ENCODE measurements at regions not wholly inside any gene's neighbourhood (a gene's known extent, or its start where the extent isn't known, plus 50 kb on each side); places are given as distances from the start of the nearest gene placed in this dataset.

- DNase-seq, result no peak
Observed at GRCh38 chrX:10749113-10749512, 128.7 kb upstream of the MID1 start.

- no peak for DNase-seq
Observed at GRCh38 chrX:10750581-10750980, 130.2 kb upstream of the MID1 start.

DNA sequence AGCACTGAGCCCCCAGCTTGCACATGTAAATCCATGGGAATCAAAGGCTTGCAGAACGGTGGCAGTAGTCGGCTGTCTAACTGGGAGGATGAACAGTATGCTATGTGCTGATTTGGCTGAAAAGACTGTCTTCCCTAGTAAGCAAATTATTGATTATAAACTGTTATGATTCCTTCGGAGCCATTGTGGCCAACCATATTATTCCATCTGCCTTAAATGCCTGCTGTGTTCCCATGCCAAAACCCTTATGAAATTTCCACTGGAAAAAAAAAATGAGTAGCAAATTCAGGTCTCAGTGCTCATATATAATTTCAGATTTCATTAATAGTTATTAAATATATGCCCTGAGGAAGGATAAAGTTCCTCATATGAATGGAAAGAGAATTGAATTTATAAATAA, 132.7 kb upstream of the MID1 start:
- DNase-seq, result no peak

DNA sequence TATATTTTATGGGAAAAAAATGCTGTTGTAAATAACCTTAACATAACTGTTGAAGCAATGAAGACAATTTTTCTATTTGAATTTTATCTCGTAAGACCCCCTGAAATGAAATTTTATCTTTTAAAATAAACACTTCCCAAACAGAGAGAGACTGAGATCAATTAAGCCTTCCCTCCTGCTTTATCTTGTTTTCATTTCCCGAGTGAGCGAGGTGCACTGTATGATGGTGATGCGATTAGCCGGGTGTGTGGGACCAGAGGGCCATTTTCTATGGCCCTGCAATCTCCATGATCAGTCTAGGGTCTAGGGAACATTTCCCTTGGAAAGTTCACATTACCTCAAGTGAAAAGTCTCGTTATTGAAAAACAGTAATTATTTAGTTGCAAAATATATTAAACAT, 134.1 kb upstream of the MID1 start:
- no peak for DNase-seq

GRCh38 chrX:10755439-10756334, 135.3 kb upstream of the MID1 start:
- DNase-seq, result no peak

DNA sequence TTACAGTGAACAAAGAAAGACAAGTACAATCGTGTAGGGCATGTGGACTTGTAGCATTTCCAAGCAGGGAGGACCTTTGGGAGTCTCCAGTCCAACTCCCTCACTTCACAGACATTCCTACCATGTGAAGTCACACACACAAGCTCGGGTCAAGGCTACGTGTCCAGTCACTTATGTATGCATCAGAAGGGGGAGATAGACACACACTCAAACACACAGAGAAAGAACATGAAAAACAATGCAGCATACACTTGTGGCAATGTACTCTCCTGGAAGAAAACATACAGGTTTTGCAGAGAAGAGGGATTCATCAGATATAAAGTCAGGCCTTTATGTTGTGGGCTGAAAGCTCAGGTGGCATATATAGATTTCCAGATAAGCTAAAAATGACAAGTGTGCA, 136.1 kb upstream of the MID1 start:
- DNase-seq, result no peak

- no peak for DNase-seq
Observed at GRCh38 chrX:10759141-10759799, 138.9 kb upstream of the MID1 start.

DNA sequence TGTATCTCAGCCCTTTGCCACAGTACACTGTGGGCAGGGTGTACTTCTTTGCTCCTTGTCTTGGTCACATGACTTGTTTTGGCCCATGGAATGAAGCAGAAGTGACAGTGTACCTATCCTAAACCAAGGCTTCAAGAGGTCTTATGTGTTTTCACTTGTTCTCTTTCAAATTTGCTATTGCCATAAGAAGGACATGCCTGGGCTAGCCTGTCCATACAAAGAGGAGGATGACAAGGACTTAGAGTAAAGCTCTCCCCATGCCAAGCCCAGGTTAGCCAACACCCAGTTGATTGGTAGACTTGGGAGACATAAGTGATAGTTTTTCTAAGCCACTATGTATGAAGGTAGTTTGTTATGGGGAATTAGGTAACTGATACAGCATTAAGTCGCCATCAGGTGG, 141.1 kb upstream of the MID1 start:
- DNase-seq, result no peak

- DNase-seq, result peak; percentile 44 to 81
Observed at GRCh38 chrX:10769195-10769594, 148.8 kb upstream of the MID1 start.

DNA sequence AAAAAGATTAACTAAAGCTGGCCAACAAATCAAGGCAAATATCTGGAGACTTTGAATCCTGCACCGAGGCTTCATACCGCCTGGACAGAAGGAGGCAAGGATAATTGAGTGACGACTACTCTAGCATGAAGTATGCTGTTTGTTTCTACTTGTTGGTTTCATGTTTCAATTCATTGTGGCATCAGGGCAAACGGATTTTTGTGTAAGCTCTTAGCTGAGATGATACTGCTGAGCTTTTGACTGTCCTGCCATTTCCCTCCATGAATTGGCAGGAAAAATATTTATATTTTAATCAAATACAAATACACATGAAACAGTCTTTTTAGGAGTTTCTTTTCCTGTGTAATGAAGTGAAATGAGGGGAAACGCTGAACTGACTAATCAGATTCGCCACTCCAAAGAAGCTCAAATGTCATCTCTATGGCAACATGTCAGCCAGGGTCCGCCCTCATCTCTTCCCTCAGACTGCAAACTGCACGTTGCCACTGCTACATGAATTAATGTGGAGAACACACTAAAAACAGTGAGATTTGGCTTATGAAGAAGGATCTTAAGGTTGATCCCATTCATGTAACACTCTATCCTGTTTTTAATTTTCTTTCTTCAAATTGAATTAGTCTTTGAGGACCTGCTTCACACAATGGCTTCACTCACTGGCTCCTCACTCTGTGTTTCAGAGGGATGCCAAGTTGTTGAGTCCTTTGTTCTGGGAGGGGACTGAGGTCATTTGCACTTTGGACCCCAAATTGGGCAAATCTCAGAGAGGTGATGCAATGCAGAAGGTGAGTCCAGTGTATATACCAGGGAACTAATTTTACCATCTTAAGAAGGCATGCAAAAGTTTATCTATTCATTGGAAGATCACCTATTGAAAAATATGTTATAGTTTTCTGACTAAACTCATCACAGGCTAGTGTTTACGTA, 149.6 kb upstream of the MID1 start:
- DNase-seq, result peak; percentile 42 to 77

GRCh38 chrX:10773318-10773717, 152.9 kb upstream of the MID1 start:
- DNase-seq, result no peak

DNA sequence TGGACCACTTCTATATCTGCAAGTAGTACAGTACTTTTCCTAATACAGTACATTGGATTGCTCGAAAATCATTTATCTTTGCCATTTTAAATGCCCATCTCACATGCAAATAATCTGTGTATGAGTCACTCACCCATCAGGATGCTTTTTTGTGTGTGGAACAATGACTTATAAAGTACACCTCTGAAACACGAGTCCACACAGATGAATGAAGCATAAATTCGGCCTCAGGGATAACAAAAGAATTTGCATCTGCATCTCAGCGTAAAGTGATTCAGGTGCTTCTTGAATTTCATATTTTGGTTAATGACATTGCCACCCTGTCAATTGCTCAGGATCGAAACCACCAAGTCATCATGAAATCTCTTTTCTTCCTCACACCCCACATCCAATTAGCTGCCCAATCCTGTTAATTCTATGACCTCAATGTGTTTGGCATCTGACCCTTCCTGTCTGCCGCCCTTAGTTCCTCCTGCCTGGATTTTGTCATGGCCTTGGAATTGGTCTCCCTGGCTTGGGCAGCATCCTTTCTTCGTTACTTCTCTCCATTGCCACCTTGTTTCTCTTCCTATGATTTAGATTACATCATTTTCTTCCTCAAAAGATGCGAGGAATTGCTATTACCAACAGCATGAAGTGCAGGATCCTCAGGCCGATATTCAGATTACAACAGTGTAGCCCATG, 161.6 kb upstream of the MID1 start:
- no peak for DNase-seq

DNA sequence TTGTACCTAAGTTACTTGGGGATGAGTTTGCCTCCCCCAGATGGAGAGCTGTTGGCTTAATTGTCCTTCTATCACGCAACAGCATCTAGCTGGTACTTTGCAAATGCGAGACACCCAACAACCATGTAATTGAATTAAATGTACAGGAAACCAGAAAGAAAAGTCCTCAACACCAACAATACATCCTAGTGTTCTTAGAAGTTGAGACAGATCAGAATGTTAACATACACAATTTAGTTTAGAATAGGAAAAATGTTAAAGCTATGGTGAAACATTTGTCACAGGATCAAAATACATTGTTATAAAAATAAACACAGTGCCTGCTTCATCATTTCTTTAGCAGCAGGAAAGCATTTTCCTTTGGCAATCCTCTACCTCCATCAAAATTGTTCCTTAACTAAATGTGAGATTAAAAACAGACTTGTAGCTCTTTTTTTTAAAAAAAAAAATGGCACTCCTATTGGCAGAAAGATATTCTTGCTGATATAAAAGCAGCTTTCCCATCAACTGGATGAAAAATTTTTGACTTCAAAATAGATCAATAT, 163.1 kb upstream of the MID1 start:
- no peak for DNase-seq

- DNase-seq, result no peak
Observed at GRCh38 chrX:10787264-10787663, 166.9 kb upstream of the MID1 start.

DNA sequence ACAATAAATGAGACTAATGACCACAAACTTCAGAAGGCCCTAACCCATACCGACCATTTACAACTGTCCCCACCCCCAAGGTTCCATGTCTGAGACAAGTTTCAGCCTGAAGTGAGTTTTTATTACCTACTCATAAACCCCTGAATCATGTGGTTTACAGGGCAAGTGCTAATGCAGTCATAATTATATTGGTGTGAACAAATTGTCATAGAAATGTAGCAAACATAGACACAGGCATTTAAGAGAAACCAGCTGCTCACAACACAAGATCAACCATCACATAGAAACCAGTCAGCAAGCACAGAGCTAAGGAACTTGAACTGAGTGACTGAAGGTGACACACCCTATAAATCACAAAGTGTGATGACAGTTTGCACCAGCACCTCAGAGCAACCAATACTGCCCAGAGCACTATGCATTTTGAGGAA, 173.8 kb upstream of the MID1 start:
- no peak for DNase-seq

DNA sequence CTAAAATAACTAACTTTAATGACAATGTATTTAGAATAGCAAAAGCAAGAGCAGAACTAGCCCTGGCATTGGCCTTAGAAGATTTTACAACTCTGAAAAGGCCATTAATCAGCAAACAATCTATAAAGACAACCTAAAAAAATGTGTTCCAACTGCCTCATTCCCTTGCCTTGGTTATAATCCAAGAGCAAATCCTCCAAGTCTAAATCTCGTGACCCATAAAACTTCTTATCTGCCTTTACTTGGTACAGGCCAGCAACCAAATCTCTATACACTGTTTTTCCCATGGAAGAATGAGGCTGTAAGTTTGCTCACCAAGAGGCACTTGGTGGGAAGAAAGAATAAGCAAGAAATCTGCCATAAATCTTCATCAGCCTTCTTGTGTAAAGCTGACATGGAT, 175.3 kb upstream of the MID1 start:
- DNase-seq, result no peak

DNA sequence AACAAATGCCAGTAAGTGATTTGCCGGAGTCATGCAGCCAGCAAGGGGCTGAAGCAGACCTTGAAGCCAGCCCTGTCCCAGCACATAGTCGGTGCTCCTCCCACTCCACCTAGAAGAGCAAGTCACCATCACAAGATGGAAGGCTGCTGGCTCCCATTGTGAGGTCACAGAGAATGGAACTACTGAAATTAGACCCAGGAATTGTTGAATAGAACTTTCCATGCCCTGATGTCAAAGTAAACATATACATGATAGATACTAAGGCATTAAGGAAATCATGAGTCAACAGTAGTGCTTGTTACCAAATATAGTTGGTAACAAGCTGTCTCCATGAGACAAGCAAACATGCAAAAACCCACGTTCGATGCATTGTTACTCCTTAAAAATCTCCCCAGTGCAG, 177.1 kb upstream of the MID1 start:
- no peak for DNase-seq

GRCh38 chrX:10798041-10798440, 177.7 kb upstream of the MID1 start:
- DNase-seq, result no peak

DNA sequence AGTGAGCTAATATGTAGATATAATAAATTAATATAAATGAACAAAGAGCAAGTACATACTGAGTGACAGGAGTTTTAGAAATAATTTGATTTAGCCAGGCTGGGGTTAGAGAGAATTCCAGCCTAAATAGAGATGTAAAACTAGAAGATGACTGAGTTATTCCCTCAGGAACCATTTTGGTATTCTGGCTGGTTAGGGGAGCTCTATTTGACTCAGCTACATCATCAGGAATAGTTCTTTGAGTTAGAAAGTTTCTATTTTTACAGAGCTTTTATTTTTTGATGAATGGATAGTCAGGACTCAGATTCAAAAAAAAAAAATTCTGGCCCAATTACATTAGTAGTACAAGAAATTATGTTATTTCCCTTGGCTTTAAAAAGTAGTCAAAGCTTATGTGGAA, 180.4 kb upstream of the MID1 start:
- DNase-seq, result no peak

DNA sequence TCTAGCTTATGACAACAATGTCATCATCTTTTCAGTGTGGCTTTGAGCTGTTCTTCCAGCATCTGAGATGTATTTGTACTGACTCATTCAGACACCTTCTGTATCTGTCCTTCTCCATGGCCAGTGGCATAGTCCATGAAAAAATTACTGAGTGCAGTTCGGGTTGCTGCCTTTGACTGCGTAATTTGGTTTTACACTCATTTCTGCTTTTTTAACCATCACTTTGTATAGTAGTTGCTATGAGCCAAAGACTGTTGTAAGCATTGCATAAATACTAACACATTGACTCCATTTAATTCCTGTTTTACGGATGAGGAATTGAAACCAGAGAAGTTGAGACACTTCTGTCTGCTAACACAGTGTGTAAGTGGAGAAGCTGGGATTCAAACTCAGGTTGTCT, 190.7 kb upstream of the MID1 start:
- DNase-seq, result no peak

GRCh38 chrX:10813761-10814160, 193.4 kb upstream of the MID1 start:
- DNase-seq, result no peak

DNA sequence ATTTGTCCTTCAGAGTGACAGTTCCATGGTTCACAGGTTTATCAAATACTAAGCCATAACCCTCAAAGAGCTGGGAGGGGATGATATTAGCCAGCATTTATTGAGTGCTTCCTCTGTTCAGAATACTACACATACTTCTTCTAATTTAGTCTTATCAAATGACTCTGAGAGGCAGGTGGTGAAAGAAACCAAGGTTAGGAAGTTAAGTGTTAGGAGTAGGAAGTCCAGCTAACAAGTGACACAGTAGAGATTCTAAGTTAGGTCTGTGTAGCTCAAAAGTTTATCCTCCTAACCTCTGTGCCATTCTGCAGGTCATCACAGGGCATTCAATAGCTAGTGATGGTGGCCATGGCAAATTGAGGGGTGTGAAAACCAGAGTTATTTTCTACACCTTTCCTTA, 198.3 kb upstream of the MID1 start:
- DNase-seq, result no peak

GRCh38 chrX:10819973-10820372, 199.6 kb upstream of the MID1 start:
- no peak for DNase-seq
